GM12892 (cell line): ENCODE measurements at regions not wholly inside any gene's neighbourhood (a gene's known extent, or its start where the extent isn't known, plus 50 kb on each side); places are given as distances from the start of the nearest gene placed in this dataset.

Source experiments
- DNase-seq: peaks from one replicate; pipeline ENCODE4 v3.0.0; 2011; ENCODE audit not compliant: insufficient read length
- FAIRE-seq: peaks from 2 replicates; lab custom pipeline; 2011; peaks lifted over from hg19 to GRCh38; lab: Jason Lieb, UNC
- POLR2A ChIP-seq: IDR thresholded peaks from 2 replicates; pipeline ENCODE4 v1.6.1; 2011; ENCODE audit warnings: low read depth, low read length, control low read depth
- POLR2AphosphoS5 ChIP-seq: IDR thresholded peaks from 2 replicates; pipeline ENCODE4 v1.6.1; 2011; ENCODE audit warnings: low read depth, low read length, control low read depth
- TAF1 ChIP-seq: IDR thresholded peaks from 2 replicates; pipeline ENCODE4 v1.6.1; 2011; ENCODE audit warnings: low read depth, mild to moderate bottlenecking, control low read depth, low read length, borderline replicate concordance

DNA sequence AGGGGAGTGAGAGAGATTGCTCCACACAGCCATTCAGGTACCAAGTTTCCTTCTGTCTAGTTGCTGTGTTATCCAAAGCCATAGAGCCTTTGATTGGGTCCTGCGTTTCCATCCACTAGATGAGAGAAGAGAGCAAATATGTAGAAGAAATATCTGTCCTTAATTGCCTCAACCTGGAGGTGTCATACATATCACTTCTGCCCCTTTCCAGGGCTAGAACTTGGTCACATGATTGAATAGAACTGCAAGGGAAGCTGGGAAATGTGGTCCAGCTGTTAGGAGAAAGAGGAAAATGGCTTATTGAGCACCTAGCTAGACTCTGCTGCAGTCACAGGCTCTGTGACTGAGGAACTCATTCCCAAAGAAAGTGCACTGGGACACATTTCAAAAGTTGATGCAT, 115.6 kb upstream of the JAG1 start:
- FAIRE-seq (no peak), DNase-seq (no peak)
- TF ChIP-seq TAF1 (no peak), POLR2A (no peak), POLR2AphosphoS5 (no peak)

DNA sequence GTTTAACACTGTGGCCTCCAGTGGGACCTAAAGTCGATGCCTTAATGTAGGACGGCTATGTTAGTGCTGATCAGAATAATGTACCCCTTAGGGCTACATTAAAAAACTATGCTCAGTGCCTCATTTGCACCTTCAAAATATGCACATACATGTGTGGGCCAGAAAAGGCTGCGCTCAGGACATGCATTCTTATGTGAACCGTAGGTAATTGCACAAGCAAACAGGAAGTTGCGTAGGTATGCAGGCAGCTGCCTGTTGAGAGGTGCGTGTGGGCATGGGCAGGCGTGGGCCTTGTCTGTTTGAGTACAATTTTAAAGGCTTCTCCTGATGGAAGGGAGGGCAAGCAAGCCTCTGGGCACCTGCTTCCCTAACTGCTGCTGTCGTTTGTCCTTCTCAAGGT, 116.2 kb upstream of the JAG1 start:
- no peak for FAIRE-seq
- TF ChIP-seq TAF1, result no peak
- no peak for TF ChIP-seq POLR2A
- TF ChIP-seq POLR2AphosphoS5, result no peak
- DNase-seq, result no peak

DNA sequence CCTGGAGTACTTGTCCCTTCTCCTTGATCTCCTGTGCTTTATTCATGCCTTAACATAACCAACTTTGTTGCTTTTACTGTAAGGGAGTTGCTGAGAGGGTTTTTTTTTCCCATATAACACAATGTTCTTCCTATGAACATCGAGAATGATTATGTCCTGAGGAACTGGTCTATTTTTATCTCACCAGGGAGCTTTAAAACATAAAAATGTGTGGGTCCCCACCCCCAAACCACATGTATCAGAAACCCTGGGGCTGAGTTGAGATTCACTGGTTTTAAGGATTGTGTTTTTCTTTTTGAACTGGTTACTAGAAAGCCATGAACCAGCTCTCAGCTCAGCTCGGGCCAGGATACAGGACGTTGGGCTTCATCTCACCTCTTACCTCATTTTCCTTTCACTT, 118.5 kb upstream of the JAG1 start:
- no peak for FAIRE-seq
- TF ChIP-seq TAF1 (no peak), POLR2A (no peak), POLR2AphosphoS5 (no peak)
- no peak for DNase-seq

DNA sequence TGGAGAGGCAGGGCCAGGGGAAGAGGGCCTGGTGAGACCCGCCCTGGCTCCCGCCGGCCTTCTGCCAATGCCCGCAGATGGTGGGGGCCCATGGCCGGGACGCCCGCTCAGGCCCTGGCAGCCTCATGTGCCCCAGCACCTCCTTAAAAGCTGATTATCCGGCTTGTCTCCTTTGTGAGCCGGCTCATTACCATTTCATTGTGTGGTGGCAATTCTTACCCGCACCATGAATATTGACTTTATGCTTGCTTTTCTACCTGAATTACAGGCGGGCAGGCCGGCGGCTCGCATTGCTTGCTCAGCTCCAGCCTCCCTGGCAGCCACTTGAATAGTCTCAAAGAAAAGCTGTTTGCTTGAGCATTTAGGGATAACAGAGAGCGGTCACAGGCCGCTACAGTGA, 120.0 kb upstream of the JAG1 start:
- no peak for FAIRE-seq
- no peak for TF ChIP-seq POLR2AphosphoS5
- TF ChIP-seq POLR2A, result no peak
- TF ChIP-seq TAF1, result no peak
- DNase-seq, result no peak

DNA sequence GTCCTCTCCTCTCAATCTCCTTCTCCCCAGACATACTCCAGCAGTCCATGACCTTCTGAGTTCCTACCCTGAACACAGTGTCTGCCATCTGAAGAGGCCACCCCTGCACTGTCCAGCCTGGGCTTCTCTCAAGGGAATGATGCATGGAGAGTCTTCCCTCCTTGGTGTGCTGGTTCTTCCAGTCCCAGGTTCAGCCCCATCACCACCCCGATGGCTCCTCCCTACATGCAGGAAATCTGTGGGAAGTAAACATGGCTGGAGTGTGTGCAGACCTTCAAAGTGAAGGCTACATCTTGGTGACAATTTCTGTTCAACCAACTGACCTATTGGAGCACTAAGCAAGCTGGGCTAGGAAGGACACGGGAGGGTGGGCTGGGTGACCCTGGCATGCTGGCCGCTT, 121.0 kb upstream of the JAG1 start:
- FAIRE-seq (no peak), DNase-seq (no peak)
- TF ChIP-seq TAF1 (no peak), POLR2AphosphoS5 (no peak), POLR2A (no peak)

DNA sequence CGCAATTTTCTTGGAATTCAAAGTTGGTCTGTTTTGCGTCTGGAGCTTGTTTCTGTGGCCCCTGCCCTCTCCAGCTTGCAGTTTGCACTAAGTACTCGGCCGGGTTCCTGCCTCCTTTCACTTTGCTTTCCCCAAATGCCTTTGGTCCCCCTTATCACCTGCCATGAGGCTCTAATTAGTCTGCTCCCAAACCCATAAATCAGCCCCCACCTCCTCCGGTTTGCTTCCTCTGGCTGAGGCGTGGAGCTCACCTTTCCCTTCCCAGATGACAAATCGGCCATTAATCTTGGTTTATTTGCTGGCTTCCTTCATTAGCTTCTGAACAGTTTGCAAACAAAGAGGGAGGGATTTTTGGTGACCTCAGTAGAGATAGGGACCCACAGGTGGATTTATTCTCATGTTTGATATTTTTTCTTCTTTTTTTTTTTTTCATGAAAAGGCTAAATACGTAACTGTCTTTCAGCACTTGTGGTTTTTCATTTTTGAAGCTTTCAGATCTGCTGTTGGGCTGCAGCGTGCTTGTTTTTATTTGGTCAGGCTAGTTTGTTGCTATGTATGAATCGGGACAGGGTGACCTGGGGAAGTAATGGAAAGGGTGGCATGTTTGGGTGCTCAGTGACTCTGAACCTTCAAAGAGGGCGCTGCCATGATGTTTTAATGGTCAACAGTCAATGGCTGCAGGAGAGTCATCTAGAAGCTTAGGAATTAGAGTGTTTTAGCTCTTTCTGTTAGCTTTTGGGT, 121.7 kb upstream of the JAG1 start:
- TF ChIP-seq TAF1 (no peak), POLR2A (no peak)
- DNase-seq (no peak), FAIRE-seq (no peak)

DNA sequence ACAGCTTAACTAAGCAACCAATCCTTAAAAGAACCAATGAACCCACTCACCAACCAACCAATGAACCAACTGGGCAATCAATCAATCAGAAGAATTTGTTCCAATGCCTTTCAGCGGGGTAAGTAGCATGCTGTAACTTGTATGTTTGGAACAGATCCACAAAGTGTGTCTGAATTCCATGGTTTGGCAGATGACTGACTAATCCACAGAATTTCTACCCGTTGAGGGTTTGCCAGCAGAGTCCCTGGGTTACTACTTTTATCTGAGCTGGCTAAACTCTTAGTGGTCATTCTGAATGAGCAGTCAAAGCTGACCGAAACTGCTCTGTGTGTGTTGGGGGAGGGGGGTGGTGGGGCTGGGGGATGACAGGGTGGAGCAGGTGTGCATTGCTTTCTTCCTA, 125.0 kb upstream of the JAG1 start:
- TF ChIP-seq POLR2AphosphoS5 (no peak), TAF1 (no peak), POLR2A (no peak)
- no peak for DNase-seq
- no peak for FAIRE-seq

DNA sequence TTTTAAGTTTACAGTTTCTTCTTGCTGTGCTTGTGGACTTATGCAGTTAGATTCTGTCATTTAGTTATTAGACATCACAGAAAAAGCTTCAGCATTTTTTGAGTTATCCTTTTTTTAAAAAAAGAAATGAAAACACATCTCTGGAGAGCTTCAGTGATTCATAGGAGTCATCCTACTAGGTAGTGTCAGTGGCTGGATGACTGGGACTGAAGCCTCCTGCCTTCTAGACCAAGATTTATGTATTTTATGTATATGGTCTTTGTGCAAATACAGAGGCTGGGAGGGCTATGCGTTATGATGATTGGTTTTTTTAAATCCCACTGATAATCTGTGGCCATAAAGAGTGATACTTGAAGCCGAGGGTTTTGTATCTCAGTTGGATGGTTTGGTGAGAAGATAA, 125.9 kb upstream of the JAG1 start:
- no peak for FAIRE-seq
- TF ChIP-seq TAF1 (no peak), POLR2A (no peak), POLR2AphosphoS5 (no peak)
- DNase-seq, result no peak

DNA sequence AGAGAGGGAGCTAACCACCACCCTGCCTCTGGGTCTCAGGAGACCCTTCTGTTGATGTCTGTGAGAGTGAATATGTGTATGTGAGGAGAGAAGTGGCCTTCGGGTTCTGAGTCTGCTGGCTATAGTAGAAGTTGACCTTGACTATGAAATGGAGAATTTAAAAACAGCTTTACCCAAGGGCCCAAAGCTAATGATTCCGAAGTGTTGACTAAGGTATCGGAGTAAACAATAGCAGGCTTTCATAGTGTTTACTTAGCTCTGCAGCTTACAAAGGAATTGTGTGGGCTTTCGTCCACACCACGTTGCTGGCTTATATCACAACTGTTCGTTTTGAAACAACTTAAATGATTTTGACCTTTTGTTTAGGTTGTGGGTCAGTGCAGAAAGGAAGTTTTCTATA, 126.5 kb upstream of the JAG1 start:
- no peak for TF ChIP-seq TAF1
- TF ChIP-seq POLR2AphosphoS5, result no peak
- TF ChIP-seq POLR2A, result no peak
- FAIRE-seq (no peak), DNase-seq (no peak)

DNA sequence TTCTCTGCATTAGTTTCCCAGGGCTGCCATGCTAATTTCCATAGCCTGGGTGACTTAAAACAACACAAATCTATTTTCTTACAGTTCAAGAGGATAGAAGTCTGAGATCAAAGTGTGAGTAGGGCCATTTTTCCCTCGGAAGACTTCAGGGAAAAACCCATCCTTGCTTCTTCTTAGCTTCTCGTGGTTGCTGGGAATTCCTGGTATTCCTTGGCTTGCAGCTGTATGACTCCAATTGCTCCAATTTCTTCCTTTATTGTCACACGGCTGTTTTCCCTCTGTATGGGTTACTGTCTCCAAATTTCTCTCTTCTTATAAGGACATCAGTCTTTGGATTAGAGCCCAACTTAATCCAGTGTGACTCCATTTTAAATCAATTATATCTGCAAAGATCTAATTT, 128.4 kb upstream of the JAG1 start:
- DNase-seq, result no peak
- no peak for FAIRE-seq
- no peak for TF ChIP-seq POLR2AphosphoS5
- TF ChIP-seq TAF1, result no peak
- no peak for TF ChIP-seq POLR2A

DNA sequence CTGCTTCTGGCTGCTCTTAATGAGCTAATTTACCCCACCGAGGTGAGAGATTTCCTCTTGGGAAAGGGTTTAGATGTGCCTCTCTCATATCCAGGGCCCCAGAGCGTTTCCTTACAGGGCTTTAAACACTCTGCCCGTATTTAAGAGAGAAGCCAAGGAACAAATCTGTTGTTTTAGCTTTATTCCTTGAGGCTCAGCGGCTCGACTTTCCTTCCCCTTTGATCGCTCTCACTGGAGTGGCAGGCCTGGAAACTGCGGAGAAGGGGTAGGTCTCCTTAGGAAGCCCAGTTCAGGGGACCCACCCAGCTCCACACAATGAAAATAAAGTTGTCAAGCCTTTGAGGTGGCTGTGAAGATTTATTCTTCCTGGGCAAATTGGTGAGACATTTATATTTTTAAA, 132.0 kb upstream of the JAG1 start:
- TF ChIP-seq POLR2A, result no peak
- TF ChIP-seq POLR2AphosphoS5, result no peak
- TF ChIP-seq TAF1, result no peak
- DNase-seq, result no peak
- no peak for FAIRE-seq

DNA sequence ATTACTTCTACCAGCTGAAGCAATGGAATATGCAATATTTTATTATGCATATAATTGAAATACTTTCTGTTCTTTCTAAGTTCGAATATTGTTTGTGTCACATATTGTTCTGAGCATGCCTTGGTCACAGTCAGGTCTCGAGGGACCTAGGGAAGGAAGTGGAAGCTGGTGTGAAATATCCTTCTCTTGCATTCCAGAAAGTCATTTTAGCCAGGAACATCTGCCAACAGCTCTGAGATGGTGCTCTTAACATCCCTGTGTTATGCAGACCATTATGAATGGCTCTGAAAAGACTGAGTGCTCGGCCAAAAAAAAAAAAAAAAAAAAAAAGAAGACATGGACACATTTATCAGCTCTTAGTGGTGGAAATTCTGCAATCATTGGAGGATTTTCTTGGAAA, 132.7 kb upstream of the JAG1 start:
- FAIRE-seq (no peak), DNase-seq (no peak)
- no peak for TF ChIP-seq POLR2A
